GM11168 (cell line): ENCODE measurements at regions not wholly inside any gene's neighbourhood (a gene's known extent, or its start where the extent isn't known, plus 50 kb on each side); places are given as distances from the start of the nearest gene placed in this dataset.
"Not testable (repeated sequence)": the region's sequence is repeated elsewhere in the genome, so short reads cannot be mapped to it uniquely, and the experiment has no call there.

Source experiments
- in situ Hi-C: fragments of 300-500 bp; cut with MboI; formaldehyde crosslinking; loops from one replicate; pipeline ENCODE4 v1.12.0; 2022; ENCODE audit warnings: low sequenced_read_pairs; ENCODE audit not compliant: unreplicated experiment

DNA sequence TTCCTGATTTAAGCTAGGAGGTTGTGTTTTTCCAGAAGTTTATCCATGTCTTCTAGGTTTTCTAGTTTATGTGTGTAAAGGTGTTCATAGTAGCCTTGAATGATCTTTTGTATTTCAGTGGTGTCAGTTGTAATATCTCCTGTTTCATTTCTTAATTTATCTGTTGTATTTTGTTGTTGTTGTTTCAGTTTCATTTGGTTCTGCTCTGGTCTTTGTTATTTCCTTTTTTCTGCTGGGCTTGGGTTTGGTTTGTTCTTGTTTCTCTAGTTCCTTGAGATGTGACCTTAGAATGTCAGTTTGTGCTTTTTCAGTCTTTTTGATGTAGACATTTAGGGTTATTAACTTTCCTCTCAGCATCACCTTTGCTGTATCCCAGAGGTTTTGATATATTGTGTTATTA lies 62.8 kb downstream of the SCP2D1 start:
- in situ Hi-C loops = not testable (repeated sequence)

DNA sequence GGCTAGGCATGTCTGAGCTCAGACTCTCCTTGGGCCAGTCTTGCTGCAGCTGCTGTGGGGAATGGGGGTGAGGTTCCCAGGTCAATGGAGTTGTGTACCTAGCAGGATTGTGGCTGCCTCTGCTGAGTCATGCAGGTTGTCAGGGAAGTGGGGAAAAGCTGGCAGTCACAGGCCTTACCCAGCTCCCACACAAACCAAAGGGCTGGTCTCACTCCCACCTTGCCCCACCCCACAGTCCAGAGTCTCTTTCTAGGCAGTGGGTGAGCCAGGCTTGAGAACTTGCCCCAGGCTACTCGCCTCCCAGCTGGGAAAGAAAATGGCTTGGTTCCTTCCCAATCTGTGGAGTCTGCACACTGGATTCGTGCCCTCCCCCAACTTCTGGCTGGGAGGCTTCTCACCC lies 65.7 kb downstream of the SCP2D1 start:
- in situ Hi-C loops = no loop called here

DNA sequence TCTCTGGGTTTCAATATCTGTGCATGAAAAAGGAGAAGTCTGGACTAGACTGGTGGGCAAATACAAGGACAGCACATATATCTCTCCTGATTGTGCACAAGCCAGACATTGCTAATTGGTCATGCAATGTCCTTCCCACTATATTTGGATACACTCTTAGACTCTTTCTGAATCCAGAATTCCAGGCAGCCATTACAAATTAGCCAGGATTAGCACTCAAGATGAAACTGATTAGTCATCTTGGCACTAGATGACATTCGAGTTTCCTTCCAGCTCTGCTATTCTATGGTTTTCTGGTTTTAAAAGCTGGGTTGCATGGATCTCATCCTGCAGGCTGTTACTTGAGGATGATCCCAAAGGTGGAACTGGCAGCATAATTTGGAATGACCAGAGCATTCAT lies 73.2 kb downstream of the SCP2D1 start:
- in situ Hi-C loops = no loop called here

DNA sequence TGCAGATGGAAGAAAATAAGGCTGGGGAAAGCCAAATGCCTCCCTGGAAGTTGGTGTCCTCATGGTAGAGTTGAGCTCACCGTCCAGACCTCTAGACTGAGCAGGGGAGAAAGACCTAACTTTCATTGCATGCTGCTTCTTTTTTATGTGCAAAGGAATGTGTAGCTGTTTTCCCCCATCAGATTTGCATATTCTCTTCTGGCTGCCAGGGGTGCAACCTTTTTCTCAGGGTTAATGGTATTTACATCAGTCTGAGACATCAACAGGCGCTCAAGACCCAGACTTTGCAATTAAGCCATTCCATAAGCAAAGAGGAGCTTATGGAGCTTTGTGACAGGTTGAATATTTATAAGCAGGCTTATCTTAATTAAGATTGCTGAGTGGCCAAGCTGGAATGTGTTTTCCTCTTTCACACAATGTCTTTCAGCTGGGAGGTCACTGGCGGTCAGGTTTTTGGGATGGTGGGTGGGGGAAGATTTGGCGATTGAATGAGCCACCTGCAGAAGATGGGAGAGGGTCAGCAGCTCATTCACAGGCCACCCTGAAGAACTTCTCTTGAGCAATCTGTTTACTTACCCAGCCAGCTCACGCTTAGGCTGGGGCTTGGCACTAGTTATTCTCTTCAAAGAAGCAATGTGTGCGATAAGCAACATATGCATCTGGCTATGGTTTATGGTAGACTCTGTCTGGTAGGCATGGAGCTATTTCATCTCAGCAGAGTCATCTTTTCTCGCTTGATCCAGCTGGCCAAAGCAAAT lies 88.6 kb downstream of the SCP2D1 start:
- in situ Hi-C loops = no loop called here

DNA sequence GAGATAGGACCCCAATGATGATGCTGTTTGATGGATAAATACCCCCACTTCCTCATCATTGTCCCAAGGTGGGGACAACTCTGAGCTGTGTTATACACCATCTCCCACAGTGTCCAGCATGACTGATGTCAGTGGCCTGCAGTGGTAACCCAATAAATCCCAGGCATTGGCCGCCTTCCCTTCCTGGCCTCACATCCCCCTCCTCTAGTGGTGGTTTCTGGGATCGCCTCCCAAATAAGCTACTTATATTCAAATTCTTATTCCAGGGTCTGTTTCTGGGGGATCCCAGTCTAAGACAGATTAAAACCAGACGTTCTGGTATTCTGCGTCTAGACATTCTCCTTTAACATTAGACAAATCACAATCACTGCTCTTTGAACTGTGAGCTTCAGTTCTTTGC lies 90.6 kb downstream of the SCP2D1 start:
- in situ Hi-C loops = no loop called here

DNA sequence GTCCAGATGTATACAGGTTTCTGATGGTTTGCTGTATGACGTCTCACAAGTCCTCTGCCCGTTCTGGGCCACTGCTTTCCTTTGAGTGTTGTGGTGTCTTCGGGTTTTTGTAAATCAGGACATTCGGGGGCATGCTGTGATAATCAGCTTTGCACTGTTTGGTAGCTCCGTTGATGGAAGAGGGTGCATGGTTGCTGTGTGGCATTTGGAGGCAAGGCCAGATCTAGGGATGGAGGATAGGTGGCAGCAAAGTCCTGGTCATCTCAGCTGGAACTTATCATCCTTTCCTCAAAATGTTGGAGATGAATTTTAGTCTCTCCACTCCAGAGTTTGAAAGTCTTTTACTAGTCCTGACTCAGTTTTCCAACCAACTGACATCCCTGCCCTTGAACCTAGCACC lies 91.0 kb downstream of the SCP2D1 start:
- in situ Hi-C loops = no loop called here

DNA sequence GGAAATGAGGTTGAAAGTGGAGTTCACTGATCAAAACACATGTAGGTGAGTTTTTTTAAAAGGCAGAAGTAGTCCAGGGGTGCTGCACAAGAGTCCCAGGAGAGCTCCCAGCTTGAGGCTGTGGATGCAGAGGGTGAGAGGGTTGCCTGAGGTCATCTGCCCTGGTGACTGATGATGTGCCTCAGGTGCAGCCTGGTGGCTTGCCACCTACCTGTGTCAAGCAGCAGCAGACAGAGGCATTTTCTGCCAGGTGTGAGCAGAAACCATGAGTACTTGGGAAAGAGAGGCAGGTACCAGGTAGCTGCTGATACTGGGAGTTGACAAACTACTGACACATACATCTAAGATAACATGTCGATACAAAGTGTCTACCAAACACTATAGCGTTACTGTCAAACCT lies 92.5 kb downstream of the SCP2D1 start:
- in situ Hi-C loops = no loop called here

DNA sequence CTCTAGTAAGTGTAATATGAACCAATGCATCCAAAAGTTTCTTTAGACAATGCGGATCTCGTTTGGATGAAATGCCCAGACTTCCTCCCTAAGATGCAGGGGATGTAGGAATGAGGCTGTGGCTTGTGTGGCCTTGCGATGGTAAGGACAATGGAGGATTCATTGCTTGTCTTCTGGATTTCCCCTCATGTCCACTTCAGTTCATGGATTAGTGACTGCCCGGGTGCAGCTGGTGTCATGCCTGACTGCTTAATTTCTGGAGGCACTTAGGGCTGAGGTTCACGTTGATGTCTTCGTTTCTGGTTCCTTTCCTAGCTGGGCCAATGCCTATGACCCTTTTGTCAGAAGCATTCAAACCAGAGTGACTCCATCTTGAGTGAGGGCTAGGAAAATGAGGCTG lies 93.8 kb downstream of the SCP2D1 start:
- in situ Hi-C loops = no loop called here

DNA sequence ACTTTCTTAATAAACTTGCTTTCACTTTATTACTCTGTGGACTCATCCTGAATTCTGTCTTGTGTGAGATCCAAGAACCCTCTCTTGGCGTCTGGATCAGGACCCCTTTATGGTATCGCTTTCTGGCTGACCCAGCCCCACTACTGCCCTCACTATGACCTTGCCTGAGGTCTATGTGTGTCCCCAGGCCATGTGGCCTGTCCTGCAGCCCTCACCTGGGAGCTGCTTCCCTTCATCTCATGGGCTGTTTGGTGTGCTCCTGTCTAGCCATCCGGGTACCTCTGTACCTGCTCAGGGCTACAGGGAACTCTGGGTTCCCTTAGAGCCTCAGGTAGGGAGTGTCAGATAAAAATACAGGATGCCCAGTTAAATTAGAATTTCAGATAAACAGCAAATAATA lies 94.5 kb downstream of the SCP2D1 start:
- in situ Hi-C loops = no loop called here

DNA sequence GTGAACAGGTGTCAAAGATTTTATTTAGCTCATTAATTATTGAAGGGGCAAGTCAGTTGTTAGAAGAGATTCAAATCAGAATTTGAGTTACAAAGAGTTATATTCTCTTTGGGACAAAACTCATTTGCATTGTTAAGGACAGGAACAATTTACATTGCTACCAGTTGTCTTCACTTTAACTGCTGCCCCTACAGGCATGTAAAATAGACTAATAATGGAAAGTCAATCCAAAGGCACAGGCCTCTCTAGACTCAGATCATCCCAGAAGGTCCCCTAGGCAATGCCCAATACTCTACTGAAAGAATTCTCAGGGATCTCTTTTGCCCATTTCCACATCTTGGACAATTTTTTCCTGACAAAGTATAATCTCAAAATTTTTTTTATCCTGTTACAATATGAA lies 95.7 kb downstream of the SCP2D1 start:
- in situ Hi-C loops = no loop called here

DNA sequence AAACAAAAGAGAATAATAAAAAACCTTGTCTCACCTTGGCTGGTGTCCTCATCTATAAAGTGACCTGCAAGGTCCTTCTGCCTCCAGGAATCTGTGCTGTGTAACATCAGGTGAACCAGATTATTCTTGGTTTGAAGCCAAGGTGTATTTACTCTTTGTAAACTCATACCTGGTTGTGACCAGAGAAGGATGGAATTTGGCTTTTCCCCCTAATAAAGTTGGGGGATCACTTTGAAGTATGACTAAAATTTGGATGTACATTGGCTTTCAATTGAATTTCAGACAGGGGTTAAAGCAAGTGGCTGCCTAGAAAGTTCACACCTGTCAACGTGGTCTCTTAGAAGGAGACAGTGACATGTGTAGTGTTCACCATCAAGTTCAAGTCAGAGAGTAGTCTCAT lies 100.1 kb downstream of the SCP2D1 start:
- in situ Hi-C loops = no loop called here

DNA sequence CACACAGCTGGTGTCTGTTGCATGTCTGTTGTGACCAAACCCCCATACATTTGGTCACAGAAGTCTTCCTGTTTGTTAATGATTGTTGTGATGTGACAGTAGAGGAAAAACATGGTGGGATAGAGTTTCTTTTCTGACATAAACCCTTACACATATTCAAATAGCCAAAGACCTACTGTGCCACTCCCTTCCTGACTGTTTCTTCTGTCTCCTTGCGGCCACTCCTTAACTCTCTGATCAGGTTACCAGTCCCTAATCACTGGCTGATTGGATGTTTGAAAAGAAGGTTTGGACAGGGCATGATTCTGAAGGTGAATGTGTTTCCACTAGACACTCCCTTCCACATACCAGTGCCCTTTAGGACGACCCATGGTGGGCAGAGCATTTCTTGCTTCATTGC lies 101.2 kb downstream of the SCP2D1 start:
- in situ Hi-C loops = no loop called here

DNA sequence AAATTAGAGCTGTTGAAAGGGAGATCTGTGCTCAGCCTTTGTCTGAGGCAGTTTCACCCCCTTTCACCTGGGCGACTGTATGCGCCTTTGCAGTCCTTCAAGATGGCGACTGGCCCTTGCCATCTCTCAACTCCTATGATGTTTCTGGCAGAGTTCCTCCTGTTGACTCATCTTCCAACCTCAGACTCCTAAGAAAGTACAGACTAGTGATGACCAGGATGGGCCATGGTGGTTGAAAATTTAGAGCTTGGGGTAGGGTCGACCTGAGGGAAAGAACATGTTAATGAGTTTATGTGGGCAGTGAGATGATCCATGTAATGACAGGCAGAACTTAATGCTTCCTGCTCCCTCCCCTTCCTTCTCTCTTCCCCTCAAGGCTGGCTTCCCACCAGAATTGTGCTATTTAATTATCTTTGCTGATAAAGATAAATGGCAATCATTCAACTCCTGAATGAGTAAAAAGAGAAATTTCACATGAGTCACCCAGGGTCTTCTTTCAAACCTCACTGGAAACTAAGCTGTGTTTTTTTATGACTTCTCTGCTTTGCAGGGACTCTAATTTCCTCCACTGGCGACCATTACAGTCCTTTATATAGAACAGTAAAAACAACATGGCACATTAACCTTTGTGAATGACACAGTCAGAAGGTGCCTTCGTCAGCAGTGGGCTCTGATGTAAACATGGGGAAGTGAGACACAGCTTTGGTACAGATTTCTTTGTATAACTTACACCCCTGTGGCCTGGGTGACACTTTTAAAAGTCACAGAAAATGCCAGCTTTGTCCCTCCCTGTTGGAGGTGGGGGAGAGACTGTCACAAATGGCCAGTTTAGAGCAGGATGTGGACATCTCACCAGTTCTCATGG lies 103.5 kb downstream of the SCP2D1 start:
- in situ Hi-C loops = no loop called here

DNA sequence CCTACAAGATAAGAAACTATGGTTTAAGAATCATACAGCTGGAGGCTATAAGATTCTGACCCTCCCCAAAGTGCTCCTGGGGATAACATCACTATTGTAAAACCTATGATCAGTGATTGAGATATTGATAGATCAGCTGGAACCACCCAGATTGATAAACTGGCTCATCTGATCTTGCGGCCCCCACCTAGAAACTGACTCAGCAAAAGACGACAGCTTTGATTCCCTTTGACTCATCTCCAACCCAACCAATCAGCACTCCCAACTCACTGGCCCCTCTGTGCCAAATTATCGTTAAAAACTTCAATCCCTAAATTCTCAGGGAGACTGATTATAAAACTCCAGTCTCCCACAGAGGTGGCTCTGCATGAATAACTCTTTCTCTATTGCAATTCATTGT lies 106.4 kb downstream of the SCP2D1 start:
- in situ Hi-C loops = no loop called here

DNA sequence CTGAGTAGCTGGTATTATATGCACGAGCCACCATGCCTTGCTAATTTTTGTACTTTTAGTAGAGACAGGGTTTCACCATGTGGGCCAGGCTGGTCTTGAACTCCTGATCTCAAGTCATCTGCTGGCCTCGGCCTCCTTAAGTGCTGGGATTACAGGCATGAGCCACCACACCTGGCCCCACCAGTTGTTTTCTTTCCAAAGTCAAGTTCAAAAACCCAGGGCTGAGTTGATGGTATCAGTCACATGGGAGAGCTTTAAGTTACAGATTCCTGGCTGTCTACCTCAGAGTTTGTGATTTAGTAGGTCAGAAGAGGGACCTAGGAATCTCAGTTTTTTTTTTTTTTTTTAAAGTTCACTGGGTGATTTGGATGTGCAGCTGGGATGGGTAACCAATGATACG lies 107.7 kb downstream of the SCP2D1 start:
- in situ Hi-C loops = no loop called here

DNA sequence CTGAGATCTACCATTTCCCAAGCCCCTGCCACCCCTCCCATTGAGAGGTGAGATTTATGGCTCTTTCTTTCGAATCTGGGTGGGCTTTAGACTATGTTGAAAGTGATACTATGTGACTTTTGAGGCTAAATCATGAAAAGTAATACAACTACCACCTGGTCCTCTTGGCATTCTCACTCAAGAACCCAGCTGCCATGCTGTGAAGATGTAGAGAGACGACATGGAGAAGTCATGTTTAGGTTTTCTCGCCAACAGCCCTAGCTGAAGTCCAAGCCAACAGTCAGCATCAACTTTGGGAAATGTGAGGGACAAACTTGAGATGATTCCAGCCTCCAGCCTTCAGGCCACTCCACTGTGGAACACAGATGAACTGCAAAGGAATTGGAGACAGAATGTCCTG lies 108.7 kb downstream of the SCP2D1 start:
- in situ Hi-C loops = no loop called here

DNA sequence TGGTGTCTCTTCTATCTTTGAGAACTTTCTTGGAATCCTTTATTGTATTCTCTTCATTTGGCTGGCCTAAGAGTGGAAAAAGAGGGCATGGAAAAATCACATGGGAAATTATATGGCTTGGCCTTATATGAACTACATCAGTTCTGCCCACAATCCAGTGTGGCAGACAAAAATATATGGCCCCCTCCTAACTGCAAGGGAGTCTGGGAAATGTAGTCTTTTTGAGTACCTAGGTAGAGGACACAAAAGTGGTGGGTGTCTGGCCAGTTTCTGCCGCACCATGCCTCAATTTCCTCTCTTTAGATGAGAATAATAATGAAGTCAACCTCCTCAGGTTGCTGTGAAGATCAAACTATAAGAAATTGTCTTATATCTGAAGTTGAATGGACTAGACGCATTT lies 109.3 kb downstream of the SCP2D1 start:
- in situ Hi-C loops = no loop called here

DNA sequence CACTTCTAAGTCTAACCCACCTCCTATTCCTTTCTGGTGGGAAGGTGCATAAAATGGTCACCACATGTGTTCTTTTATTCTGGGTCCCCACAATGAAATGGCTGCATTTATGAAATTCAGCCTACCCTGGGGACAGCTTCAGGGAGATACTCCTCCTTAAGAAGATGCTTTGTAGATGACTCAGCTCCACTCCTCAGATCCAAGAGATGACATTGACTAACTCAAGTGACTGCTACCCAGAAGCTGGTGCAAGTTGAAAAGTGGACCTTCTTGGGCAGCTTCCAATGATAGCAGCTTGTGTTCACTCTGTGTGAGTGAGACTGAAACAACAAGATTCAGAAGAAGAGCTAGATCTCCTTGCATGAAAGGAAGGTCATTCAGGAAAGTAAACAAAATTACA lies 113.4 kb downstream of the SCP2D1 start:
- in situ Hi-C loops = loop anchor here (25.0 kb wide), 1 partner anchor 290 kb away; no protein-coding TSS in a partner anchor

DNA sequence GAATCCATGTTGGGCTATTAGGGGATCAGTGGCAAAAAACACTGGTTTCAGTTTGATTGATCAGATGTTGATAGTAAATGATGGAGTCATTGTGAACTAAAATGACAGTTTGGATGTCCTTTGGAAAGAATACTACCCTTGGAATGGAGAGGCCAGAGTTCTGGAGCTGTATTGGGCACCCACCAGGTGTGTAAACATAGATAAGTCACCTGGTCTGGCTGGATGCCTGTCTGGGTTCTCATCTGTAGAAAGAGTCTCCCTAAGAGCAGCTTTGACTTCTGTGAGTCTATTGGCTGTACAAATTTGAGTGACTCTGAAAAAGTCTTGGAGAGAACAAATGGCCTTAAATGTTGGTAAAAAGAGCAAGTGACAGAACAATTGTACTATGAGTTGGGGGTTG lies 115.0 kb downstream of the SCP2D1 start:
- in situ Hi-C loops = loop anchor here (25.0 kb wide), 1 partner anchor 291 kb away; no protein-coding TSS in a partner anchor

DNA sequence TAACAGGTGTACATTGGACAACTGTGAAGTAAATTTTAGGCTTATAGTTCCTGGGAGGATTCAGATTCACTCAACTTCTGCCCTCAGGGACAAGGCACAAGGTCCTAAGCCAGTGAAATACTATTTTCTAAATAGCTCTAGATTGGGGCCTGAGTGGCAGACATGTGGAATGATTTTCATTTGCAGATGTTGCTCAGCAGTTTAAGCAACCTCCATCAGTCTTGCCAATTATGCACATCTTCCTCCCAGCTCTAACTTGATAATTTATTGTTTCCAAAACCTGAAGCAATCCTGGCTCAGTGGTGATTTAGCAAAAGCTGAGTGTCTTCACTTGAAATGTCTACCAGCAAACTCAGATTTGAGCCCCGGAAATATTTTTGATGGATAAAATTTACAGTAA lies 116.2 kb downstream of the SCP2D1 start:
- in situ Hi-C loops = loop anchor here (25.0 kb wide), 1 partner anchor 292 kb away; no protein-coding TSS in a partner anchor

DNA sequence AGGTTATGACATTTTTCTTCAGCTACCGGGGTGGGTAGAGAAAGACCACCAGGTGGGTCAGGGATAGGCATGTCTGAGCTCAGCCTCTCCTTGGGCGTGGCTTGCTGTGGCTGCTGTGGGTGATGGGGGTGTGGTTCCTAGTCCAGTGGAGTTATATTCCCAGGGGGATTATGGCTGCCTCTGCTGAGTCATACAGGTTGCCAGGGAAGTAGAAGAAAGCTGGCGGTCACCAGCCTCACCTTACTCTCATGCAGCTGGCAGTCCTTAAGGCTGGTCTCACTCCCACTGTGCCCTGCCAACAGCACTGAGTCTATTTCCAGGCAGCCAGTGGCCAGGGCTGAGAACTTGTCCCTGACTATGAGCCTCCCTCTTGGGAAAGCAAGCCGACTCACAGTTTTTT lies 130.0 kb downstream of the SCP2D1 start:
- in situ Hi-C loops = loop anchor here (25.0 kb wide), 1 partner anchor 306 kb away; no protein-coding TSS in a partner anchor
